ENCODE measurements at regions not wholly inside any gene's neighbourhood (a gene's known extent, or its start where the extent isn't known, plus 50 kb on each side); places are given as distances from the start of the nearest gene placed in this dataset.
"Not testable (repeated sequence)": the region's sequence is repeated elsewhere in the genome, so short reads cannot be mapped to it uniquely, and the experiment has no call there.

GRCh38 chr3:105982207-105982606 is 113.4 kb upstream of the CBLB start:
- DNase-seq: no peak

- DNase-seq: no peak
These were observed 116.0 kb upstream of the CBLB start for GRCh38 chr3:105984837-105985236.

DNA sequence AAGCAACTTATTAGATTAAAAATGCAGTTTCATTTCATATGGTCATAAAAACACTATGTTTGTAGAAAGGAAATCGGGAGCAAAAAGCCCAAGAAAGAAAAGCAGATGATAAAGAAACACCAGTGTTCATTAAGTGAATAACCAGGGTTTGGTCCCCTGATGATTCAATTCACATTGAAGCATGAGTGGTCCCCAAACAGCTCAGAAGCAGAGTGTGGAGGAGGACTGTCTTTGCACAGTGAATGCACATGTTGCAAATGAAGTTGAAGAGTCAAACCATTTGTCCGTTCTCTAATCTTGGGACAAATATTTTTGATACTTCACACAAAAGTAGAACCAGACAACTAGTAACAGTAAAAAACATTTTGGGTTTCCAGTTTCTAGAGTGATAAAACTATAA is 117.5 kb upstream of the CBLB start:
- not testable (repeated sequence) for DNase-seq

DNA sequence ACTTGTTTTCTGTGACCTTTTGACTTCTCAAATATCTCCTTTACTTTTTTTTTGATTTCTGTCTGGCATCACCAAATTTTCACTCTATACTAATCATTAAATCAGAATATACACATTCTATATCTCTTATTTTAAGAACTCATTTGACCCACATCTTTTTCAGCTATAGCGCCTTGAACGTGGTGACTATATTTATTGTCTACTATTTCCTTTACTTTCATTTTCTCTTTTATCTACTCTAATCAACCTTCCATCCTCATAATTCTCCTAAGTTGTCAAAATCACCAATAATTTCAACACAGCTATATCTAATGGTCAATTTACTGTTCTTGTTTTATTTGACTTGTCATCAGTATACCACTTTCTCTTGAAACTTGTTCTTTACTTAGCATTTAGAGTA is 119.0 kb upstream of the CBLB start:
- DNase-seq: no peak

GRCh38 chr3:105988540-105989212 is 119.9 kb upstream of the CBLB start:
- no peak for DNase-seq

DNA sequence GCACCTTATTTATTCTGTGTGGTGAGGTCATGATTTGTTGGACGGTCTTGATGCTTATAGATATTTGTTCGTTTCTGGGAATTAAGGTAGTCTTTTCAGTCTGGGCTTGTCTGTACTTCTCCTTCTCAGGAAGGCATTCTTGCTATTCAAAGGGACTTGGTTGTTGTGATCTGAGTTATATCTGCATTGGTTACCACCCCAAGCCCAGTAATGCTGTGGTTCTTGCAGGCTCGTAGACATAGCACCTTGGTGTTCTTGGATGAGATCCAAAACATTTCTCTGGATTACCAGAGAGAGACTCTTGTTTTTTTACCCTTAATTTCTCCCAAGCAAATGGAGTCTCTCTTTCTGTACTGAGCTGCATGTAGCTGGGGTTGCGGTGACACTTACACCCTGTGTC is 128.0 kb upstream of the CBLB start:
- no peak for DNase-seq

DNA sequence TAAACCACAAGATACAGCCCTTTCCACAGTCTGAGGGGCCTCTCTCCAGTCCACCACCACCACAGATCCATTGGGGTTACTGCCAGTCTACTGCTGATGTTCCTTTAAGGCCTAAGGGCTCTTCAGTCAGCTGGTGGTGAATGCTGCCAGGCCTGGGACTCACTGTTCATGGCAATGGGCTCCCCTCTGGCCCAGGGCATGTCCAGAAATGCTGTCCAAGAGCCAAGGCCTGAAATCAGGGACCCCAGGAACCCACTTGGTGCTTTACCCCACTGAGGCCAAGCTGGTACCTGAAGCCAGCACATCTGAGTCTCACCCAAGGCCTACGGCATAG is 128.6 kb upstream of the CBLB start:
- no peak for DNase-seq

DNA sequence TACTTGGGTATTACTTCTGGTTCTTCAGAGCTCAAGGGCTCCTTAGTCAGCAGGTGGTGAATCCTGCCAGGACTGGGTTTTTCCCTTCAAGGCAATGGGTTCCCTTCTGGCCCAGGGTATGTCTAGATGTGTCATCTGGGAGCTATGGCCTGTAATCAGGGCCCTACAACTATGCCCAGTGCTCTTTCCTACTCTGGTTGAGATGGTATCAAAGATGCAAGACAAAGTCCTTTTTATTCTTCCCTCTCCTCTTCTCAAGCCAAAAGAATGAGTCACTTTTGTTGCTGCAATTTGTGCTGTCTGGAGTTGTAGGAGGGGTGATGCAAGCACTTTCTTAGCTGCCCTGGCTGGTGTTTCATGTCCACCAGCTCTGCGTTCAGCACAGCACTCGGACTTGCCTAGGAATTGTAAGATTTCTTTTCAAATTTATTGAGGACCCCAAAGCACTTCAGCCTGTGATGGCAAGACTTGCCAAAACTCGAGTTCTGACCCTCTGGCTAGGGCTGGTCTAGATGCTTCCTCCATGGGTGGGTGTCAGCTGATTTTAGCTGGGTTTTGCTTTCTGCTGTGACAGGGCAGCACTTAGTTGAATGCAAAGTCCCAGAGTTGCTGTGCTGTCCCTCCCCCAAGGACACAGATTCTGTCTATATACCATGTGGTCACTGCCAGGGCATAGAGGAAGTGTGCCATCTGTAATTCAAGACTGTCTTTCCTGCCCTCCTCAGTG is 129.2 kb upstream of the CBLB start:
- peak; percentile 29 for DNase-seq

GRCh38 chr3:105999856-106000255 is 131.0 kb upstream of the CBLB start:
- peak; percentile 81 for DNase-seq

DNA sequence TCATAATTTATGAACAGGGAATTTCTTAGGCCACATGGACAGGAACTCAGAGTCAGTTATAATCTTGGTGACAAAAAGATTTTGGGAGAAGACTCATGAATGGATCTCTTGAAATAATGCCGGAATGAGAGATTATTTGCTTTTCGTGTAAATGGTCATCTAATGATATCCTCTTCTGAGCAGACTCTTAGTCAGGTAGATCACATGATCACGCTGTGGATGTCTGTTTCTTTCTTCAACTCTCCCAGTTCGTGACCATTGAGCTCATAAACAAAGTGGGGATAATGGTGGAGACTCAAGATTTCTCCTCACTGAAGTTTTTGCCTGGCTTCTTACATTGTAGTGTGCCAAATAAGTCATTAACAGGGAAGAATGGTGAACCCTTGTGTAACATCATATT is 133.1 kb upstream of the CBLB start:
- no peak for DNase-seq

DNA sequence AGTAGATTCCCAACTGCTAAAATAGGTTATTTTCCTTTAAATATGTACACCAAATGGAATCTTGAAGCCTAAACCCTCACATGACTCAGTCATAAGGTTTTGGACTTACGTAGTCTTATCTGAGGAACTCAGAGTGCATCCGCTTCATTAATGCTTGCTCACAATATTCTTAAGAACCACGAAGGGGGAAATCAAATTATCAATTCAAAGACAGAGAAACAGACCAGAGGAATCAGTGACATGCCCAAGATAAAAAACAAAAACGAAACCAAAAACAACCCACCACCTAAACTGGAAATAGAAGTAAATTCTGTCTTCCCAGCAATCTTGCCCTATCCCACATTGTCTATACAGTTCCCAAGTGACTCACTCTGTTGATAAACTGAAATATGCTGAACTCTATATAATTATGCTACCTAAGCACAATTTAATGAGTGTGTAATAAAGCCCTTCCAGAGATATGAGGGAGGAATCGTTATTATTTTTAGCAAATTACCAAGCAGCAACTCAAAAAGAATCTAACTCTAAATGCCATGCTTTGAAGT is 135.4 kb upstream of the CBLB start:
- peak; percentile 89 for DNase-seq

DNA sequence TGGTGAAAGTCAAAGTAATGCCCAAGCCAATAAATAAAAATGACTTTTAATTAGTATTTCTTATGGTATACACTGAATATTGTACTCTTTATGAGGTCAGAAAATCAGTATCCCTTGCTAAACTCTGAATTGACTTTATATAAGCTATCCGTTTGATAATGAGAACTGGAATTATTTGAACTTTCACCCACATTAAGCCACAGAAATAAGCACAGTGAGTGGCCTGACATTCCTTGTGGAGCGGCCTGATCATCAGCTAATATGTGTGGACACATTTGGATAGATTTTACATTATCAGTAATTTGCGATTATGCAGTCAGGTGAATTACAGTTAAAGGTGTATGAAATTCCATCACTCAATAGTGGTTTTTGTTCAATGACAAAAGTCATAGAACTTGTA is 136.0 kb upstream of the CBLB start:
- DNase-seq: no peak

DNA sequence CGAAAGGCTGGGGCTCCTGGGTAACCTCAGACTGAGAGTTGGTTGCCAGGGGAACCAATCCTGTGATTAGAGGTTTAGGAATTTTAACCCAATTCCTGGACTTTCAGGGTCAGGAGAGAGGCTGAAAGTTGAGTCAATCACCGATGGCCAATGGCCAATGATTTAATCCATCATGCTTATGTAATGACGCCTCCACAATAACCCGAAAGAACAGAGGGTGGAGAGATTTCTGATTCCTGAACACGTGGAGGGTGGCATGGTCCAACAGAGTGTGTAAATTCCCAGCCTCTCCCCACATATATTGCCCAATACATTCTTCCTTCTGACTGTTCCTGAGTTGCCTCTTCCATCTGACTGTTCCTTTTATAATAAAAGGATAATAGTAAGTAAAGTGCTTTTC is 137.2 kb upstream of the CBLB start:
- no peak for DNase-seq

- no peak for DNase-seq
These were observed 137.8 kb upstream of the CBLB start for GRCh38 chr3:106006571-106006970.

DNA sequence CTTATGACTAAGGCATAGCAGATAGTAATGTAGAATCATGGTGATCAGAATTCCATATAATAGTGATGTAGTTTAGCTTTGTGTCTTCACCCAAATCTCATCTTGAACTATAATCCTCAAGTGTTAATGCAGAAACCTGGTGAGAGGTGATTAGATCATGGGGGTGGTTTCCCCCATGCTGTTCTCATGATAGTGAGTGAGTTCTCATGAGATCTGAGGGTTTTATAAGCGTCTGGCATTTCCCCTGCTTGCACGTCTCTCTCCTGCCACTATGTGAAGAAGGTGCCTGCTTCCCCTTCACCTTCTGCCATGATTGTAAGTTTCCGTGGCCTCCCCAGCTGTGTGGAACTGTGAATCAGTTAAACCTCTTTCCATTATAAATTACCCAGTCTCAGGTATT is 138.7 kb upstream of the CBLB start:
- no peak for DNase-seq

DNA sequence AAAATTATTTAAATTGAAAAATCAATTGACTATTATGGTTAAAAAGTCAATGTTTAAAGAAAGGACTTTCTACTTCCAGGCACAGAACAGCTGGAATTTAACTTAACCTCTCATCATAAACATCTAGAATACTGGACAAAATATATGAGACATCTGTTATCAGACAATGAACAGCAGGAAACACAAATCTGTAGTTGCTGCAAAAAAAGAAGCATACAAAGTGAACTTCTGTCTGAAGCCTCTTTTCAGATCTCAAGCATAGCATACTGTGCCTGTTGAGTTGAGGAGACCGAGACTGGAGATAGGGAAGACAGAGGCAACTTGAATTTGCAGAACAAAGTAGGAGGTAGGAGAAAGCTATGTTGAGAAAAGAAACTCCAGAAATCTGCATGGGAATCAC is 140.0 kb upstream of the CBLB start:
- peak; percentile 26 for DNase-seq

- no peak for DNase-seq
These were observed 142.0 kb upstream of the CBLB start for GRCh38 chr3:106010829-106011228.

DNA sequence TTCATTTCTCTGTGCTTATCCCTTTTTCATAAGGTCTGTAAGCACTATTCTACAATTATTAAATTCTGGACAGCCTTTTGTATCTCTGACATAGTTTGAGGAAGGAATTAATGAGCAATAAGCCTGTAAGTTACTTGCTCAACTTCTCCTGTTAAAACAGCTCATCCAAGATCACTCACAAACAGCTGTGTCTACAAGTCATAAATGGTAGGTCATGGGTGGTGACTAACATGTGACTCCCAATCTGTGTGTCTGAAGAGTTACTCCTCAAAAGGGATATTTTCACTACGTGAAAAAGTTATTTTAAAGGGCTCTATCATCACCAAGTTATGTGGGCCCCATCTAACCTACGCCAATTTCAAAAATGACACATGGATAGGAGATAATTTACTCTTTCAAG is 145.2 kb upstream of the CBLB start:
- DNase-seq: no peak

- no peak for DNase-seq
These were observed 145.7 kb upstream of the CBLB start for GRCh38 chr3:106014518-106014917.

GRCh38 chr3:106014971-106015370 is 146.2 kb upstream of the CBLB start:
- DNase-seq: no peak

DNA sequence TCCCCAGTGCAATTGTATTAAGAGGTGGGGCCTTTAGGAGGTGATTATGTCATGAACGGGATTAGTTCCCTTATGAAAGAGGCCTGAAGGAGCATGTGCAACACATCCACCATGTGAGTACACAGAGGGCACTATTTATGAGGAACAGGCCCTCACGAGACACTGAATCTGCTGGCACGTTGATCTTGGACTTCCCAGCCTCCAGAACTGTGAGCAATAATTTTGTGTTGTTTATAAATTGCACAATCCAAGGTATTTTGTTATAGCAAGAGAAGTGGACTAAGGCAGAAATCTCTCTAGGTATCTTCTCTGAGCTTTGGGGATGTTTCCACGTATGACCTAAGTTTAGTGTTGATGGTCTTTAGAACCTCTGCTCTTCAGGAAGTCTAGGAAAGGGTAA is 149.3 kb upstream of the CBLB start:
- DNase-seq: no peak

- DNase-seq: no peak
These were observed 150.2 kb upstream of the CBLB start for GRCh38 chr3:106018929-106019550.

- no peak for DNase-seq
These were observed 154.1 kb upstream of the CBLB start for GRCh38 chr3:106022913-106023312.

GRCh38 chr3:106025151-106025722 is 156.4 kb upstream of the CBLB start:
- no peak for DNase-seq

All from hematopoietic multipotent progenitor cell treated with erythropoietin and hydrocortisone succinate and interleukin-3 and kit ligand, for 4 days (in vitro differentiated cells).